Hepatocyte (in vitro differentiated cells): ENCODE measurements at regions not wholly inside any gene's neighbourhood (a gene's known extent, or its start where the extent isn't known, plus 50 kb on each side); places are given as distances from the start of the nearest gene placed in this dataset.

Source experiments
- DNase-seq: peaks from one replicate; pipeline ENCODE4 v3.0.0-alpha.2; 2016; ENCODE audit warnings: low spot score
- H2AFZ ChIP-seq: fragments of 200-600 bp; sonication (generic); 2 replicates; pipeline ENCODE4 v1.6.0; 2016; ENCODE audit warnings: antibody characterized with exemption, mild to moderate bottlenecking
- H3K27ac ChIP-seq: fragments of 200-600 bp; sonication (generic); 2 replicates; pipeline ENCODE4 v1.5.1; 2016; ENCODE audit warnings: mild to moderate bottlenecking
- H3K27me3 ChIP-seq: fragments of 200-600 bp; sonication (generic); 2 replicates; pipeline ENCODE4 v1.6.1; 2016
- H3K36me3 ChIP-seq: fragments of 200-600 bp; sonication (generic); replicated peaks from 2 replicates; pipeline ENCODE4 v1.5.1; 2016; ENCODE audit warnings: low read depth; ENCODE audit not compliant: insufficient read depth
- H3K4me1 ChIP-seq: fragments of 200-600 bp; sonication (generic); 2 replicates; pipeline ENCODE4 v1.5.1; 2016; ENCODE audit warnings: mild to moderate bottlenecking, moderate library complexity; ENCODE audit not compliant: insufficient read depth
- H3K4me2 ChIP-seq: fragments of 200-600 bp; sonication (generic); 2 replicates; pipeline ENCODE4 v1.6.0; 2016
- H3K4me3 ChIP-seq: fragments of 200-600 bp; sonication (generic); 2 replicates; pipeline ENCODE4 v1.5.1; 2016; ENCODE audit warnings: mild to moderate bottlenecking
- H3K79me2 ChIP-seq: fragments of 200-600 bp; sonication (generic); 2 replicates; pipeline ENCODE4 v1.6.0; 2017; ENCODE audit warnings: mild to moderate bottlenecking
- H3K9me2 ChIP-seq: fragments of 200-600 bp; sonication (generic); replicated peaks from 2 replicates; pipeline ENCODE4 v1.6.0; 2017; ENCODE audit warnings: mild to moderate bottlenecking; ENCODE audit not compliant: insufficient read depth
- H3K9me3 ChIP-seq: fragments of 200-600 bp; sonication (generic); 2 replicates; pipeline ENCODE4 v1.5.1; 2016; ENCODE audit warnings: low read depth, mild to moderate bottlenecking
- H4K20me1 ChIP-seq: fragments of 200-600 bp; sonication (generic); 2 replicates; pipeline ENCODE4 v1.6.0; 2016; ENCODE audit warnings: mild to moderate bottlenecking; ENCODE audit not compliant: insufficient read depth, poor library complexity, severe bottlenecking
- CTCF ChIP-seq: fragments of 200-600 bp; sonication (generic); IDR thresholded peaks from 2 replicates; pipeline ENCODE4 v1.5.1; 2016; ENCODE audit warnings: antibody characterized with exemption, mild to moderate bottlenecking; ENCODE audit not compliant: poor library complexity
- EZH2 ChIP-seq: fragments of 200-600 bp; sonication (generic); IDR thresholded peaks from 2 replicates; pipeline ENCODE4 v1.6.1; 2016; ENCODE audit warnings: antibody characterized with exemption, mild to moderate bottlenecking, borderline replicate concordance
- EZH2phosphoT487 ChIP-seq: fragments of 200-600 bp; sonication (generic); IDR thresholded peaks from one replicate; pipeline ENCODE4 v1.6.1; 2018; ENCODE audit warnings: antibody characterized with exemption, mild to moderate bottlenecking, low read depth, moderate library complexity; ENCODE audit not compliant: unreplicated experiment, severe bottlenecking
- WGBS: methylation state at CpG from one replicate; pipeline ENCODE4 v1.1.6; 2016; ENCODE audit warnings: low lambda C conversion rate; ENCODE audit errors: missing lambda C conversion rate; 5-methylcytosine and 5-hydroxymethylcytosine counted together

GRCh38 chr21:22584308-22584707 lies 1586.1 kb downstream of the NCAM2 start:
- no peaks in the 10 kb centered on the region for H3K9me2 ChIP-seq
- no peaks in the 10 kb centered on the region for H3K36me3 ChIP-seq
- no peaks in the 10 kb centered on the region for H4K20me1 ChIP-seq
- TF ChIP-seq EZH2phosphoT487 = no peak
- no peak for TF ChIP-seq EZH2
- no peak for TF ChIP-seq CTCF
- no peaks in the 10 kb centered on the region for H3K27me3 ChIP-seq
- H3K79me2 ChIP-seq = no peaks in the 10 kb centered on the region
- no peak for DNase-seq
- WGBS = 97% methylated on average over 5 of the region's 5 CpGs
- no peak overlapping the region for H3K27ac ChIP-seq
- no peak overlapping the region for H3K4me3 ChIP-seq
- H3K9me3 ChIP-seq = no peaks in the 10 kb centered on the region
- H3K4me2 ChIP-seq = no peak overlapping the region
- no peaks in the 10 kb centered on the region for H3K4me1 ChIP-seq
- H2AFZ ChIP-seq = no peak overlapping the region

- 88% methylated on average over 4 of the region's 4 CpGs for WGBS
- no peaks in the 10 kb centered on the region for H3K79me2 ChIP-seq
- no peaks in the 10 kb centered on the region for H3K9me2 ChIP-seq
- DNase-seq = no peak
- H3K27ac ChIP-seq = no peak overlapping the region
- no peaks in the 10 kb centered on the region for H3K9me3 ChIP-seq
- no peaks in the 10 kb centered on the region for H4K20me1 ChIP-seq
- no peak overlapping the region for H3K4me3 ChIP-seq
- no peaks in the 10 kb centered on the region for H3K36me3 ChIP-seq
- H3K4me2 ChIP-seq = no peak overlapping the region
- no peak overlapping the region for H2AFZ ChIP-seq
- TF ChIP-seq EZH2 (no peak), CTCF (no peak), EZH2phosphoT487 (no peak)
- H3K4me1 ChIP-seq = no peaks in the 10 kb centered on the region
- no peaks in the 10 kb centered on the region for H3K27me3 ChIP-seq
These were observed 1587.3 kb downstream of the NCAM2 start for GRCh38 chr21:22585558-22585957.

- H3K4me3 ChIP-seq = no peak overlapping the region
- 94% methylated on average over 29 of the region's 31 CpGs for WGBS
- no peak for DNase-seq
These were observed 1599.5 kb downstream of the NCAM2 start for GRCh38 chr21:22597660-22598255.

More at GRCh38 chr21:22597660-22598255, 1599.5 kb downstream of the NCAM2 start:
- Histone ChIP-seq H3K9me2 (no peaks in the 10 kb centered on the region), H3K9me3 (no peaks in the 10 kb centered on the region), H4K20me1 (no peaks in the 10 kb centered on the region), H2AFZ (no peak overlapping the region), H3K36me3 (no peaks in the 10 kb centered on the region), H3K27ac (no peak overlapping the region), H3K27me3 (no peaks in the 10 kb centered on the region), H3K4me1 (no peaks in the 10 kb centered on the region), H3K79me2 (no peaks in the 10 kb centered on the region), H3K4me2 (no peak overlapping the region)
- TF ChIP-seq CTCF (no peak), EZH2phosphoT487 (no peak), EZH2 (no peak)
